Stimulated activated CD4-positive, alpha-beta T cell treated with anti-CD3 and anti-CD28 coated beads, Interleukin-4, amount 100 ng/mL, for 48 hours (primary cell): ENCODE measurements at regions not wholly inside any gene's neighbourhood (a gene's known extent, or its start where the extent isn't known, plus 50 kb on each side); places are given as distances from the start of the nearest gene placed in this dataset.

Source experiments
- DNase-seq, 2 donors: peaks; one replicate each; pipeline ENCODE4 v3.0.0-alpha.2; 2020; ENCODE audit warnings: low read depth in 2 of 2

DNA sequence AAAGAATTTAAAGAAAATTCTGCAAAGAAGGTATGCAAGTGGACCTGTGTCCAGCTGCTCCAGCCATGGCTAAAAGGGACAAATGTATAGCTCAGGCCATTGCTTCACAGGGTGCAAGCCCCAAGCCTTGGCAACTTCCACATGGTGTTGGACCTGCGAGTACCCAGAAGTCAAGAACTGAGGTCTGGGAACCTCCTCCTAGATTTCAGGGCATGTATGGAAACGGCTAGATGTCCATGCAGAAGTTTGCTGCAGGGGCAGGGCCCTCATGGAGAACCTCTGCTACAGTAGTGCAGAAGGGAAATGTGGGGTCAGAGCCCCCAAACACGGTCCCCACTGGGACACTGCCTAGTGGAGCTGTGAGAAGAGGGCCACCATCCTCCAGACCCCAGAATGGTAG lies 284.0 kb upstream of the RAB6C start:
- no peak for DNase-seq

GRCh38 chr2:129698593-129698992 lies 280.9 kb upstream of the RAB6C start:
- DNase-seq = no peak

- DNase-seq = no peak
Observed at GRCh38 chr2:129699781-129700573, 279.5 kb upstream of the RAB6C start.

- no peak for DNase-seq
Observed at GRCh38 chr2:129702416-129703176, 276.9 kb upstream of the RAB6C start.

- no peak for DNase-seq
Observed at GRCh38 chr2:129705085-129705484, 274.4 kb upstream of the RAB6C start.

- DNase-seq = no peak
Observed at GRCh38 chr2:129707800-129708199, 271.7 kb upstream of the RAB6C start.

GRCh38 chr2:129708221-129708967 lies 271.1 kb upstream of the RAB6C start:
- no peak for DNase-seq

- DNase-seq = no peak
Observed at GRCh38 chr2:129709001-129709955, 270.2 kb upstream of the RAB6C start.

DNA sequence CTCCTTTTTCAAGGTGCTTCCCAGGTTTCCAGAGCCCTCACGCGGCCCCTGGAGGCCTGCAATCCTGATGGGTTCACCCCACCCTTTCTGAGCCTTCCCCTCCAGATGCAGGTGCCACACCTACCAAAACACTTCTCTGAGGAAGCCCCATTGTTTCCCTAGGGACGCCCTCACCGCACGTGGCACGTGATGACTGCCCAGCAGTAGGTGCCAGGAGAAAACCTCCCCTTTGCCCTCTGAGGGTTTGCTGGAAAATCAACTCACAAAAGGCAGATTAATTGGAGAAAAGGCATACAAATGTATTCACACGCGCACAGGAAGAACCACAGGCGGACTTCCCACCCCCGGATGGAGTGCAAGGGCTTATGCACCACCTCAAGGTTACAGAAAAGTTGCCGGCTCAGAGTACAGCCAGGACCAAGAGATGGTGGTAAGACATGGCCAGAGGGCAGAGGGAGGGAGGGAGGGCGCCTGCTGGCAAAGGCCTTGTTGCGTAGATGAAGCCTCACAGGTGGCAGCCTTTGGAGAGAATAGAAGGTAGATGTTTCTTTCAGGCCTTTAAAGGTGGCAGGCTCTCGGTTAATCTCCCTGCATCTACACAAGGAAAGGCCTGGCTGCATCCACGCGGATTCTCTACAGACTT lies 269.4 kb upstream of the RAB6C start:
- DNase-seq = no peak

GRCh38 chr2:129710670-129711495 lies 268.6 kb upstream of the RAB6C start:
- DNase-seq = no peak

DNA sequence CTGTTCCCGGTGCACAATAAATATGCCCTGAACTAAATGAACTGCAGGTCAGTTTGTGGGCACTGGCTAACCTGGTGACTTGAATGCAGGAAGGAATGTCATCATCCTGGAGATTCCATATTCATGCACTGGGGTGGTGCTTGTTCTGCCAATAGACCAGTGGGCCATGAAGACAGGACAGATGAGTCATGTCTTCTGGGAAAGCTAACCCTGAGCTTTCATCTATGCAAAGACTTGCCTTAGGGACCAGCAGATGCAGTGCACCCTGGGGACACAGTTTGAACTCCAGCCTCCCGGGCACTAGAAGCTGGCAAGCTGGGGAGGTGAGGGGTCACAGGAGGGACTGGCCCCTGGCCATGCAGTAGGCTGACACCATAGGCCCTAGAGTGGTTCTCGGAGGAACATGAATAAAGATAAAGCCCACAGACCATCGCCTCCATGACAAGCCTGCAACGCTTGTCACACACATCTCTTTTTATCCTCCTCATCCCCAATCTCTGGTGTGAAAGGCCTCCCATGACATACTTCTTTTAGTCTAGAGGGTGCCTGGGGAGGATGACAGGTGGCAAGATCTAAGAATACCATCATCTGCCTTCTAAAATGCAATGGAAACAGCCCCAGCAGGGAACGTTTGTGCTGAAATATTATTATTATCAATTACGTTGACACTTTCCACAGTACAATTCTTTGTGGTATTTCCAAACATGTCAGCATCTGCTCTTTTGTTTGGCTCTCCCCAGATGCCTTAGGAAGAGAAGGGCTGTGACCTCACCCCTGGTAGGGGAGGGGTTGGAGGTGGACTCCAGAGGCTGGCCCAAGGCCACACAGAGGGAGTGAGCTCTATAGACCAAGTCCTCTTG lies 267.4 kb upstream of the RAB6C start:
- DNase-seq = no peak

DNA sequence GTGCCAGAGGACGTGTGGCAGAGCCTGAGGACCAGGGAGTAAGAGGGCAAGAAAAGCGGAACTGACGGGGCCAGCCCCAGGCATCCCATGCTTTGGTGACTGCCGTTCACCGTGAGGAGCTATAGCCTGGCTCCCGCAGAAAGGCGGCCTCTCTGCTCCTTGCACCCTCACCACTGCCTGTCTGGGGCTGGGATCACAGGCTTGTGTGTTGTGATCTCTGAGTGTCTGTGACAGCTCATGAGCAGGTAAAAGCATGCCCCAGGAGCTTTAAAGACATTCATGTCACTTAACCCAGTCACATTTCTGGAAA lies 266.8 kb upstream of the RAB6C start:
- no peak for DNase-seq

DNA sequence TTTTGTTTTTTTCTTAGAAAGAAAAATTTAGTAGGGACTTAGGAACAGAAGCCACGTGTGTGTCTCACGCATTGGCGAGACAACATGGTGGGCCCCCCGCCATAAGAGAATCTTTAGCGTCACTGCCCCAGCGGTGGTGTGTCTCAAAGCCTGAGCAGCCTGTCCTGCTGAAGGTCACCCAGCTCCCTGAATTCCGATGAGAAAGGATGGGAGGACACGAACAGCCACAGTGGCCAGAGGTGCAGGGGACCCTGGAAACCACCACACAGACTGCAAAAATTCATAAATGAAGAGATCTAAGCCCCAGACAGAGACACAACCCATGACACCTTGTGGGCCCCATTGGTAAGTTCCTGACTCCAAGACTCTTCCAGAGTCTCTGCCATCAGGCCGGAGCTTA lies 266.1 kb upstream of the RAB6C start:
- no peak for DNase-seq

GRCh38 chr2:129716781-129717559 lies 262.5 kb upstream of the RAB6C start:
- no peak for DNase-seq

GRCh38 chr2:129717560-129718130 lies 261.8 kb upstream of the RAB6C start:
- DNase-seq = no peak

DNA sequence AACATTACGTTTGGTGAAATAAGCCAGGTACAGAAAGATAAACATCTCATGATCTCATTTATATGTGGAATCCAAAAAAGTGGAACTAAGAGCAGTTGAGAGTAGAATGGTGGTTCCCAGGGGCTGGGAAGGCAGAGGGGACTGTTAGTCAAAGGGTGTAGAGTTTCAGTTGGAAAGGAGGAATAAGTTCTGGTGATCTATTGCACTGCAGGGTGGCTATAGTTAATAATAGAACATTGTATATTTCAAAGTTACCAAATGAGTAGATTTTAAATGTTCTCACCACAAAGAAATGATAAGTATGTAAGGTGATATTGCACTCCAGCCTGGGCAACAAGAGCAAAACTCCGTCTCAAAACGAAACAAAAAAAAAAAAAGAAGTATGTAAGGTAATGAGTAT lies 260.1 kb upstream of the RAB6C start:
- DNase-seq = no peak

GRCh38 chr2:129720360-129720759 lies 259.1 kb upstream of the RAB6C start:
- no peak for DNase-seq

DNA sequence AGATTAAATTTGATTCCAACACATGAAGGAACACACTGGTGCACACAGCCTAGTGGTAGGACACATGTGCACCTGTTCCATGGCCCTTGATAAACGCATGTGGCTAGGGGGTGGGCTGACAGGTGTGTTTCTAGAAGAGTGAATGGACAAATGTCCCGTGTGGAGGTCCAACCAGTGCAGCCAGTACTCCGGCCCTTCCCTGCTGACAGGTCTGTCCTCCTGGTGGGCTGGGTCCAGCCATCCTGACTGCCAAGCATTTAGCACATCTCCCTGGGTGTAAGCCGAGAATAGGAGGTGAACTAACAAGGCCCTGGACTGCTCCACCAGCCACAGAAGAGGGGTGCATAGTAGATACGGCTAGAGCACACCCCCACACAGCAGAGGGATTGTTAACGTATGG lies 258.7 kb upstream of the RAB6C start:
- no peak for DNase-seq
